Spleen (tissue), 11 donors: ENCODE measurements at regions not wholly inside any gene's neighbourhood (a gene's known extent, or its start where the extent isn't known, plus 50 kb on each side); places are given as distances from the start of the nearest gene placed in this dataset.

Source experiments
- DNase-seq: peaks from one replicate; pipeline ENCODE4 v3.0.0-alpha.2; 2020
- H3K27ac ChIP-seq, 8 donors: fragments of 200-600 bp; sonication (generic) in 7 of 8; 1 replicate in 4 of 8; 2 replicates in 4 of 8; pipeline versions ENCODE4 v1.5.0 to v1.8.0; 2016 to 2021; ENCODE audit warnings: inconsistent platforms in 4 of 8, mild to moderate bottlenecking in 4 of 8, moderate library complexity in 1 of 8
- H3K27me3 ChIP-seq, 7 donors: fragments of 200-600 bp; sonication (generic) in 6 of 7; replicated peaks in 1 of 7; 1 replicate in 4 of 7; 2 replicates in 3 of 7; pipeline versions ENCODE4 v1.5.0 to v1.8.0; 2016 to 2021; ENCODE audit warnings: inconsistent platforms in 3 of 7, mild to moderate bottlenecking in 1 of 7
- H3K36me3 ChIP-seq, 6 donors: fragments of 200-600 bp; sonication (generic) in 5 of 6; 1 replicate in 4 of 6; 2 replicates in 2 of 6; pipeline versions ENCODE4 v1.5.0 to v1.8.0; 2016 to 2021; ENCODE audit warnings: inconsistent platforms in 2 of 6
- H3K4me1 ChIP-seq, 6 donors: fragments of 200-600 bp; sonication (generic) in 5 of 6; 1 replicate in 3 of 6; 2 replicates in 3 of 6; pipeline versions ENCODE4 v1.5.0 to v1.8.0; 2016 to 2021; ENCODE audit warnings: inconsistent platforms in 3 of 6
- H3K4me3 ChIP-seq, 8 donors: fragments of 200-600 bp; sonication (generic) in 7 of 8; 1 replicate in 4 of 8; 2 replicates in 4 of 8; pipeline versions ENCODE4 v1.5.0 to v1.8.0; 2016 to 2021; ENCODE audit warnings: inconsistent platforms in 4 of 8, mild to moderate bottlenecking in 4 of 8, moderate library complexity in 2 of 8
- H3K9me3 ChIP-seq, 8 donors: fragments of 200-600 bp; sonication (generic) in 7 of 8; 1 replicate in 4 of 8; 2 replicates in 4 of 8; pipeline versions ENCODE4 v1.5.0 to v1.8.0; 2016 to 2021; ENCODE audit warnings: inconsistent platforms in 4 of 8
- POLR2A ChIP-seq, 3 donors: fragments of 450-650 bp; IDR thresholded peaks; one replicate each; pipeline ENCODE4 v1.5.1; 2017; ENCODE audit warnings: antibody characterized with exemption in 3 of 3, mild to moderate bottlenecking in 1 of 3
- POLR2AphosphoS5 ChIP-seq, 3 donors: sonication (generic); formaldehyde crosslinking; IDR thresholded peaks; one replicate each; pipeline ENCODE4 v1.5.1; 2017; ENCODE audit warnings: antibody characterized with exemption in 3 of 3
- whole genome bisulfite sequencing, 5 donors: extraction: QIAGEN DNeasy Blood & Tissue Kit in 3 of 5; methylation state at CpG; one replicate each; pipeline versions ENCODE4 v1.1.5 to v1.1.7; 2013 to 2018; 5-methylcytosine and 5-hydroxymethylcytosine counted together
- intact Hi-C: fragments of 100-400 bp; cut with DNase I; formaldehyde crosslinking; loops from one replicate; pipeline ENCODE4 v1.15.0; 2023; ENCODE audit warnings: low total_unique reads
- TF ChIP-seq, protein P1 (sequence below), 11 experiments: fragments of 200-600 bp in 7 of 11; fragments of 450-650 bp in 4 of 11; sonication (generic) in 4 of 11; IDR thresholded peaks in 8 of 11; conservative IDR thresholded peaks in 3 of 11; 1 replicate in 7 of 11; 2 replicates in 4 of 11; pipeline versions ENCODE4 v1.4.0 to v1.8.0; 2016 to 2021; ENCODE audit warnings: antibody characterized with exemption in 11 of 11, inconsistent platforms in 4 of 11, mild to moderate bottlenecking in 1 of 11
- donor health status: healthy with polysubstance abuse.
- donor health status: DM: no; HTN: no; CAD: no; lungs with moderate emphysema.
- donor health status: DM: no; HTN: no; CAD: no.
- donor health status: Bipolar disorder and iron deficiency.
- donor health status: healthy.
- donor health status: DM: no; HTN: no; CAD: no.
- donor health status: DM: yes; HTN: yes; CAD: no.

DNA sequence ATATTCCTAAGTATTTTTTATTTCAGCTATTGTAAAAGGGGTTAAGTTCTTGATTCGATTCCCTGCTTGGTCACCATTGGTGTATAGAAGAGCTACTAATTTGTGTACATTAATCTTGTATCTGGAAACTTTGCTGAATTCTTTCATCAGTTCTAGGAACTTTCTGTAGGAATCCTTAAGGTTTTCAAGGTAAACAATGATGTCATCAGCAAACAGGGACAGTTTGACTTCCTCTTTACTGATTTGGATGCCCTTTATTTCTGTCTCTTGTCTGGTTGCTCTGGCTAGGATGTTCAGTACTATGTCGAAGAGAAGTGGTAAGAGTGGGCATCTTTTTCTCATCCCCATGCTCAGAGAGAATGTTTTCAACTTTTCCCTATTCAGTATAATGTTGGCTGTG is 252.7 kb downstream of the NR4A2 start:
- Histone ChIP-seq H3K4me1 (no peaks in the 10 kb centered on the region), H3K27ac (no peak overlapping the region), H3K27me3 (no peaks in the 10 kb centered on the region), H3K36me3 (no peaks in the 10 kb centered on the region), H3K9me3 (peaks cover 0 to 8% (median 0%) of the 10 kb centered on the region in 8 donors), H3K4me3 (no peak overlapping the region)
- intact Hi-C loops: no loop called here
- DNase-seq: no peak
- TF ChIP-seq, protein P1, sequence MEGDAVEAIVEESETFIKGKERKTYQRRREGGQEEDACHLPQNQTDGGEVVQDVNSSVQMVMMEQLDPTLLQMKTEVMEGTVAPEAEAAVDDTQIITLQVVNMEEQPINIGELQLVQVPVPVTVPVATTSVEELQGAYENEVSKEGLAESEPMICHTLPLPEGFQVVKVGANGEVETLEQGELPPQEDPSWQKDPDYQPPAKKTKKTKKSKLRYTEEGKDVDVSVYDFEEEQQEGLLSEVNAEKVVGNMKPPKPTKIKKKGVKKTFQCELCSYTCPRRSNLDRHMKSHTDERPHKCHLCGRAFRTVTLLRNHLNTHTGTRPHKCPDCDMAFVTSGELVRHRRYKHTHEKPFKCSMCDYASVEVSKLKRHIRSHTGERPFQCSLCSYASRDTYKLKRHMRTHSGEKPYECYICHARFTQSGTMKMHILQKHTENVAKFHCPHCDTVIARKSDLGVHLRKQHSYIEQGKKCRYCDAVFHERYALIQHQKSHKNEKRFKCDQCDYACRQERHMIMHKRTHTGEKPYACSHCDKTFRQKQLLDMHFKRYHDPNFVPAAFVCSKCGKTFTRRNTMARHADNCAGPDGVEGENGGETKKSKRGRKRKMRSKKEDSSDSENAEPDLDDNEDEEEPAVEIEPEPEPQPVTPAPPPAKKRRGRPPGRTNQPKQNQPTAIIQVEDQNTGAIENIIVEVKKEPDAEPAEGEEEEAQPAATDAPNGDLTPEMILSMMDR (IDR thresholded peaks at IDR 0.05 in 8 of 11, conservative IDR thresholded peaks at IDR 0.05 in 3 of 11): no peak
- no peak for TF ChIP-seq POLR2A (IDR thresholded peaks at IDR 0.05)
- TF ChIP-seq POLR2AphosphoS5 (IDR thresholded peaks at IDR 0.05): no peak
- WGBS, 5 donors: 78 to 96% (median 88%) methylated on average over 2 of the region's 2 CpGs

- Histone ChIP-seq H3K4me1 (no peaks in the 10 kb centered on the region), H3K27ac (no peak overlapping the region), H3K36me3 (no peaks in the 10 kb centered on the region), H3K27me3 (no peaks in the 10 kb centered on the region), H3K9me3 (peaks cover 0 to 8% (median 0%) of the 10 kb centered on the region in 8 donors), H3K4me3 (no peak overlapping the region)
- TF ChIP-seq POLR2A (IDR thresholded peaks at IDR 0.05): no peak
- TF ChIP-seq, protein P1 (IDR thresholded peaks at IDR 0.05 in 8 of 11, conservative IDR thresholded peaks at IDR 0.05 in 3 of 11): no peak
- TF ChIP-seq POLR2AphosphoS5 (IDR thresholded peaks at IDR 0.05): no peak
- no peak for DNase-seq
- intact Hi-C loops: no loop called here
- WGBS, 5 donors: 61 to 71% (median 69%) methylated on average over 1 of the region's 1 CpG
These were observed 255.3 kb downstream of the NR4A2 start for GRCh38 chr2:156077041-156077742.

GRCh38 chr2:156065912-156066311 is 266.6 kb downstream of the NR4A2 start:
- 84 to 91% (median 85%) methylated on average over 4 of the region's 4 CpGs for WGBS, 5 donors
- Histone ChIP-seq H3K36me3 (no peaks in the 10 kb centered on the region), H3K4me3 (no peak overlapping the region), H3K27me3 (no peaks in the 10 kb centered on the region), H3K27ac (no peak overlapping the region), H3K4me1 (no peaks in the 10 kb centered on the region), H3K9me3 (no peaks in the 10 kb centered on the region)
- intact Hi-C loops: no loop called here
- TF ChIP-seq, protein P1 (IDR thresholded peaks at IDR 0.05 in 8 of 11, conservative IDR thresholded peaks at IDR 0.05 in 3 of 11): no peak
- no peak for TF ChIP-seq POLR2AphosphoS5 (IDR thresholded peaks at IDR 0.05)
- no peak for TF ChIP-seq POLR2A (IDR thresholded peaks at IDR 0.05)
- no peak for DNase-seq

DNA sequence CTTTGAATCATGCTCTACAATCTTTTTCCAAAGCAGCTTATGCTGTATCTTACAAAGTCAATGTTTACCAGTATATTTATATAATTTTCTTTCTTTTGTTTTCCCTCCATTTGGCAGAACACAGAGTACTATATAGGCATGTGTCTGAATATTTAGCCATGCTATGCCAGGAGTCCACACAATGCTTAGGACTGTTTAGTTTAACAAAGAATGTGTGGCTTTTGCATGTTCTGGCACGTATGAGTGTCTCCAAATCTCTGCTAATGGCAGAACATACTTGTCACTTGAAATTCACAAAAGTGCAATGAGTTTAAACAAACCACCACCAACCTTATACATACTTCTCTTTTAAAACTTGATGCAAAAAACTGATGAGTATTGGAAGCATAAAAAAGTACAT is 268.0 kb downstream of the NR4A2 start:
- H3K27ac ChIP-seq: no peak overlapping the region
- no peaks in the 10 kb centered on the region for H3K9me3 ChIP-seq
- intact Hi-C loops: no loop called here
- H3K36me3 ChIP-seq: no peaks in the 10 kb centered on the region
- no peak overlapping the region for H3K4me3 ChIP-seq
- 63 to 72% (median 72%) methylated on average over 1 of the region's 1 CpG for WGBS, 5 donors
- peaks cover 0 to 3% (median 0%) of the 10 kb centered on the region in 7 donors for H3K27me3 ChIP-seq
- TF ChIP-seq POLR2AphosphoS5 (IDR thresholded peaks at IDR 0.05): no peak
- no peak for TF ChIP-seq POLR2A (IDR thresholded peaks at IDR 0.05)
- TF ChIP-seq, protein P1 (IDR thresholded peaks at IDR 0.05 in 8 of 11, conservative IDR thresholded peaks at IDR 0.05 in 3 of 11): no peak
- DNase-seq: no peak
- no peaks in the 10 kb centered on the region for H3K4me1 ChIP-seq
